Erythroblast (primary cell): ENCODE measurements at regions not wholly inside any gene's neighbourhood (a gene's known extent, or its start where the extent isn't known, plus 50 kb on each side); places are given as distances from the start of the nearest gene placed in this dataset.

ENCODE experiments used
- DNase-seq, 2 experiments: peaks; one replicate each; lab custom pipeline; 2025; lab: John Stamatoyannopoulos, UW
- GATA1 ChIP-seq: IDR thresholded peaks from 2 replicates; pipeline ENCODE4 v1.6.1; 2011; ENCODE audit warnings: low read depth, mild to moderate bottlenecking, control low read depth, low read length, moderate library complexity
- POLR2A ChIP-seq: IDR thresholded peaks from 2 replicates; pipeline ENCODE4 v1.6.1; 2011; ENCODE audit warnings: mild to moderate bottlenecking, low read length

DNA sequence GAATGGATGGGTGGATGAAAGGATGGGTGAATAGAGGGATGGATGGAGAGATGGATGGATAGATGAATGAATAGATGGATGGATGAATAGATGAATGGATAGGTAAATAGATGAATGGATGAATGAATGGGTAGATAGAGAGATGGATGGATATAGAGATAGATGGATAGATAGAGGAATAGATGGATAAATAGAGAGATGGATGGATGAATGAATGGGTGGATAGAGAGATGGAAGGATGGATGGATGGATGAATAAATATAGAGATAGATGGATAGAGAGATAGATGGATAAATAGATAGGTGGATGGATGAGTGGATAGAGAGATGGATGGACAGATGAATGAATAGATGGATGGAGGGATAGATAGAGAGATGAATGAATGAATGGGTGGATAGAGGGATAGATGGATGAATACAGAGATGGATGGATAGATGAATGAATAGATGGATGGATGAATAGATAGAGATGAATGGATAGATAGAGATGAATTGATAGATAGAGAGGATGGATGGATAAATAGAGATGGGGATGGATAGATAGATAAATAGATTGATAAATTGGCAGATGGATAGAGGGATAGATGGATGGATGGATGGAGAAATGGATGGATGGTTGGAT is 106.7 kb upstream of the SOX1 start:
- TF ChIP-seq GATA1 (no peak), POLR2A (no peak)
- DNase-seq: no peak

DNA sequence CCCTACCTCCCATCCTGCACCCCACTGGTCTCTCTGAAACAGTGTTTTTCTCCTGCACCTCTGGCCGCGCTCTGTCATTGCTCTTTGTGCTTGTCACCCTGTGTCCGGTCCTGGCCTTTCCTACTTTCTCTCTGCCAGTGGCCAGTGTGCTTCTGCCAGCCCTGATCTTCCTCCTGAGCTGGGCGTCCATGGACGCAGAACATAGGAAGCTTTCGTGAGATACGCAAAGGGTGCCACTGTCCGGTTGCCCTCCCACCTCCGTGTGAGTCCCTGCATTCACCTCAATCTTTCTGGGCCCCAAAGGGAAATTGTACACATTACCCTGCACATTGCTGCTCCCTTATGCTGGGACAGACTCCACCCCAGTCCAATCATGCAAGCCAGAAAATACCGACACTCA is 105.7 kb upstream of the SOX1 start:
- DNase-seq: no peak

DNA sequence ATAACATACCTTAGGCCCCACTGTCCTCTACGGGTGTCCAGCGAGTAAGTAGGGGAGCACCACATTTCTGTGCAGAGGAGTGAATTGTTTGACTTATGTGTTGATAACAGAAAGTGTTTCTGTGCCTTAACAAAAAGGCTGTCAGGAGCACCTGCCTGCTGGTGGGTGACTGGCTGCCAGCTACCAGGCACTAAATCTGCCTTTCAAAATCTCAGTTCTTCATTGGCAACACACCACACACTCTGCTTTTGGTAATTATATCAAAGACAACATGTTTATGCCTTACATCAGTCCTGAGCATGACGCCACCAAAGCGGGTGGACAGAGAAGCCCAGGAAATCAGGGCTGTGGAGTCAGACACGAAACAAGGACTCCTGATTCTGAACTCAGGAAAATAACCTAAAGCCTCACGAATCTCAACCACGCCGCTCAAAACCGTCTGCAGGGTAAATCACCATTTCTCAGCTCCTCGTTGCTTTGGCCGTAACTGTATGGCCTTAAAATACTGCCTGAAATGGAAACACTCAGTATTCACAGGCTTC is 105.2 kb upstream of the SOX1 start:
- no peak for DNase-seq
- TF ChIP-seq POLR2A (no peak), GATA1 (no peak)

More for the DNA sequence above, 105.7 kb upstream of the SOX1 start:
- TF ChIP-seq GATA1 (no peak), POLR2A (no peak)

DNA sequence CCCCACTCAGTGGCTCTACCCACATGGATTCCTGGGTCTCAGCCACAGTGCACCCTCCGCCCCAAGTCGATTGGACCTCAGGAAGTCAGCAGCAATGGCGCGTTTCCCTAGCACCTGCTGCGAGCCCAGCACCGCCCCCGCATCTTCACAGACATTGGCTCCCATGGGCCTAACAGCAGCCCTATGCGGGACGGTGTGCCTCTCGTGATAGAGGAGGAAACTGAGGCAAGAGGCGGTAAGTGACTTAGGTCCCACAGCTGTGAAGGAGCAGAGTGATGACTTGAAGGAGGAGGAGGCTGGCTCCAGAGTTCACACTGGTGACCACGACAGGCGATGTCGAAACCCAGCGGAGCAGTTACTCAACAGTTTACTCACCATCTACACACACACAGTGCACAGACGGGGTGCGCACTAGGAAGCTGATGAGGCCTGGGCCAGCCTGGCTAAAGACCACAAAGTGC is 104.5 kb upstream of the SOX1 start:
- TF ChIP-seq GATA1: no peak
- TF ChIP-seq POLR2A: no peak
- DNase-seq: no peak

DNA sequence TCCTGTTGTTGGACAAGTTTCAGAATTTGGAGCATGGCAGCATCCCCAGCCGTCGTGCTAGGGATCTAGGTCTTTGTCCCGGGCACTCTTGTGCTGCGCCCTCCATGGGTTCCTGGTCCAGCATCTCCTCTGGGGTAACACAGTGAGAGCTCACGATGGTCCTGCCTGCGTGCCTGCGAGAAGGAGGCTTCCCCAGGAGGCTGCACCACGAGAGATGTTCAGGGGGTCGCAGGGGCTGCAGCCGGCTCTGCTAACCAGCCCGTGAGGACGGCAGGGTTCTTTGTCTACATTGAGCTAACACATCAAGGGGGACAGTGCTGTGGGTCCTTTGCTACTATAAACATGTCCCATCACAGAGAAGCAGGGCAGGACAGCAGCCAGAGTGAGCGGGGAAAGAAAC is 103.9 kb upstream of the SOX1 start:
- TF ChIP-seq POLR2A (no peak), GATA1 (no peak)
- DNase-seq: no peak

DNA sequence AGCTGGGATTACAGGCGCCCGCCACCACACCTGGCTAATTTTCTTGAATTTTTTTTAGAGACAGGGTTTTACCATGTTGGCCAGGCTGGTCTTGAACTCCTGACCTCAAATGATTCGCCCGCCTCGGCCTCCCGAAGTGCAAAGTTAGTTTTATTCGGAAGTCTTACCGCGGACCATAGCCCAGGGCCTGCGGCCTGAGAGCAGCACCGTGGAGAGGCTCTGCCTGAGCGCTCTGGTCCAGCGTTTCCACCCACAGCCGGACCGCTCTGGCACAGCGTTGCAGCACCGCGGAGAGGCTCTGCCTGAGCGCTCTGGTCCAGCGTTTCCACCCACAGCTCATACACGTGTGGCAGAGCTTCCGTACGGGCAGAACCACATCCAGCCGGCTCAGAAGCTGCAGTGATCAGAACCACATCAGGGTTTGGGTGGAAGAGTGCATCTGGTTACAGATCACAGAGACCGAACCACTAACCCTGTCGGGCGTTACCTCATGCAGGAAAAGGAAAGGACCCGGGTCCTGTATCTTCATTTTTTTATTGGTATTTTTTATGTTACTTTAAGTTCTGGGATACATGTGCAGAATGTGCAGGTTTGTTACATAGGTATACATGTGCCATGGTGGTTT is 102.4 kb upstream of the SOX1 start:
- no peak for DNase-seq
- no peak for TF ChIP-seq POLR2A
- no peak for TF ChIP-seq GATA1

DNA sequence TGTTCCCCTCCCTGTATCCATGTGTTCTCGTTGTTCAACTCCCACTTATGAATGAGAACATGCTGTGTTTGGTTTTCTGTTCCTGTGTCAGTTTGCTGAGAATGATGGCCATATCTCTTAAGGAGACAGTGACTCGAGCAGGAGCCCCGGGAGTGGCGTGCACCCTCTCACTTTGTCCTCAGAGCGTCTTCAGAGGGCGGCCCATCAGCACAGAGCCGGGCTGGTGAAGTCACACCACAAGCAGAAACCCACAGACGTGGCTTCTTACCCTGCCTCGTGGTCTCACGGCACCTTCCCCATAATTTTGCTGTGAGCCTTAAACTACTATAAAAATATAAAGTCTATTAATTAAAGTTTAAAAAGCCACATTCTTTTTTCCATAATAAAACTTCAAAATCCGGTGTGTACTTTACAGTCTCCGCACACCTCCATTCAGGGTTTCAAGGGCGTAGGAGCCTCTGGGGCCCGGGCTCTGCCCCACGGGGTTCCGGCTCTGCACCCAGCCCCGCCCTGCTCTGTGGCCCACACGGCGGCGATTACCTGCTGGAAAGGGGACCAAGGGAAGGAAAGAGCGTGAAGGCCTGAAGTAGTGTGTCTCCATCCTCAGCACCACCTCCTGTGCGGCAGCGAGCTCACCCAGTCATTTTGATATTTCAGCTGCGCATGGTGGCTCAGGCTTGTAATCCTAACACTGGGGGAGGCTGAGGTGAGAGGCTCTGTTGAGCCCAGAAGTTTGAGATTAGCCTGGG is 101.3 kb upstream of the SOX1 start:
- no peak for TF ChIP-seq POLR2A
- TF ChIP-seq GATA1: no peak

DNA sequence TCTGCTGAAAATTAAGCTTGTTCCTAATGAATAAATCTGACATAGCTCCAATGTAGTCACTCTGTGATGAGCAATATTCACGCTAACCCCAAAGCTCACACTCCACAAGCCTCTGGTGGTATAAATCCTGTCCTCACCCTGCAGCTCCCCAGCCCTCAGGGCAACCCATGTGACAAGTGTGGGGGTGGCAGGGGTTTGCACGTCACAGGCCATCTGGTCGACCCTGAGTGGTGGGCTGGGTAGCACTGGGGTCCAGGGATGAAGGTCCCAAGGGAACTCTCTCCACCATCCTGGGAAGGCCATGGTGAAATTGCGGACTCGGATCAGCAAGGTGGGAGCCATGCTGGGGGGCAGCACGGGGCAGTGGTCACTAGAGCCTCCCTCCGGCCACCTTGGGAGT is 100.0 kb upstream of the SOX1 start:
- TF ChIP-seq POLR2A: no peak
- DNase-seq: no peak

More for the DNA sequence above, 101.3 kb upstream of the SOX1 start:
- DNase-seq: no peak

DNA sequence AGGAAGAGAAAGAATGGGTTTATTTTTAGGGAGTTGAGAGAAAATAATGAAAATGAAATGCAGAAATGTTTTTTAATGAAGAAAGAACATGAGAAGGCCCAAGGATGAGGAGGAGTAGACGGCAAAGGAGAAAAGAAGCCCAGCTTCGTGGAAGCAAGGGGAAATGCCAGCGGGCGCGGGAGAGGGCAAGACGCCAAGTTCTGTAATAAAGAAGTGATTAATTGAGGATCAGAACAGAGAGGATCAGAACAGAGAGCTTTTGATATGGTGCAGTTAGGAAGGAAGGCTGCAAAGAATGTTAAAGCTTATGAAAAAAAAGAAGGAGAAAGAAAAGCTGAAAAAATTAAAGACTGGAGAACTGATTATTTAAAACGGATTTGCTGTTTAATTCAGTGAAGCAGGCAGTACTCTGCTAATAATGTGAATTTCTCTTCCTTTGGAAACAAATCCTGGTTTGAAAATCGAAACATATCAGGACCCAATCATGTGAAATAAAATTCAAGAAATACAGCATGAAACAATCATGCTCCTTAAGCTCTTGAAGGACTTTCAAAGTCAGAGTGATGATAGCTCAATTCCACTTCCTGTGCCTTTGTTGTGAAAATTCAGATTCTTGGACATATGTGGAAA is 99.3 kb upstream of the SOX1 start:
- TF ChIP-seq GATA1 (no peak), POLR2A (no peak)
- DNase-seq: no peak

DNA sequence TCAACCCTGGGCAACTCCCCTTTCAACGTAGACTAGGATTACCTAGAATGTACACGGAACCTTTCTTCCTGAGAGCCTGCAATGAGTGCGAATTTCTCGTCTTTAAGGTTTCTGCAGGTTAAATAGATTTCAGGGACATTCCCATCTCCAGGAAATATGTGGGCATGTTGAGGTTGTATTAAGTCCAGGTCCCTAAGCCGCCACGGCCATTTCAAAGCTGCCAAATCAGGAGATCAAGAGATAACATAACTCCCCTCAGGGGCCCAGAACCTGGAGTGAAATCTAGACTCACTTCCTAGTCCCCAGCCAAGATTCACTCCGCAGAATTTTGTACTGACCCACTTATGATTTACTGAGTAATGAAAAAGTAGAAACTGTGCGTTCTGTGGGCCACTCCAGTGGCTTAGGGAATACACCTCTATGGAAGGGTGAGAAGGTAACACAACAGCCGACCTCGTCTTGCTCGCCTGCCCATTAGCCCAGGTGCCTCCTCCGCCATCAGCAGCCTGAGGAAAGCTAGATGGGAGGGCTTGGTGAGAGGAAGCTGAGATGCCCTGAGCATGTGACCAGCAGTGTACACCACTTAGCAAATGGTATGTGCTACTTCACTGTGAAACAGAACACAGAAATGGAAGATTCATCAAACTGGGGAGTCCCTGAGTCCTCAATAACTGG is 98.5 kb upstream of the SOX1 start:
- TF ChIP-seq POLR2A (no peak), GATA1 (no peak)
- no peak for DNase-seq

DNA sequence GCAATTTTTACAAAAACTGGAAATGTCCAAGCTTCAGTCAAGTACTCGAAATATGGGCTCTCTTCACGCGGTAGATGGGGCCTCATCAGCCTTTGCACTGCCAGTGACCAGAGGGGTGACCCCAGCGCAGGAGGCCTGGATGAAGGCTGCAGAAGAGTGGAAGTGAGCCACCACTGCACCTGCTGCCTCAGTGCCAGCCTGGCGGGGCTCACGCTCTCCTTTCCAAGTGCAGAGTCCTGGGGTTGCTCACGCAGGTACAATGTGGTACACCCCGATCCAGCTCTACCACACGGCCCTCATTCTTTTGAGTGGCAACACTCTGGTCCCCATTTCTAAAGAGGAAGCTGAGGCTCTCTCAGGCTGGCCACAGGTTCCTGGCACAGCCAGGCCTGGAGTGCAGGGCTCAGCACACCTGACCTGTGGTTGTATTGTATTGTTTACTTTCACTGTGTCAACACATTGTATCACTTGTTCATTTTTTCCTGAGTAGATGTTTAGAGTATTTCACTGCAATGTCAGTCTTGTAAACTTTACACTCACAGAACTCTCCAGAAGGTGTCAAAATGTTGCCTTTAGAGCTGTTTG is 97.3 kb upstream of the SOX1 start:
- no peak for TF ChIP-seq POLR2A
- no peak for TF ChIP-seq GATA1
- no peak for DNase-seq

DNA sequence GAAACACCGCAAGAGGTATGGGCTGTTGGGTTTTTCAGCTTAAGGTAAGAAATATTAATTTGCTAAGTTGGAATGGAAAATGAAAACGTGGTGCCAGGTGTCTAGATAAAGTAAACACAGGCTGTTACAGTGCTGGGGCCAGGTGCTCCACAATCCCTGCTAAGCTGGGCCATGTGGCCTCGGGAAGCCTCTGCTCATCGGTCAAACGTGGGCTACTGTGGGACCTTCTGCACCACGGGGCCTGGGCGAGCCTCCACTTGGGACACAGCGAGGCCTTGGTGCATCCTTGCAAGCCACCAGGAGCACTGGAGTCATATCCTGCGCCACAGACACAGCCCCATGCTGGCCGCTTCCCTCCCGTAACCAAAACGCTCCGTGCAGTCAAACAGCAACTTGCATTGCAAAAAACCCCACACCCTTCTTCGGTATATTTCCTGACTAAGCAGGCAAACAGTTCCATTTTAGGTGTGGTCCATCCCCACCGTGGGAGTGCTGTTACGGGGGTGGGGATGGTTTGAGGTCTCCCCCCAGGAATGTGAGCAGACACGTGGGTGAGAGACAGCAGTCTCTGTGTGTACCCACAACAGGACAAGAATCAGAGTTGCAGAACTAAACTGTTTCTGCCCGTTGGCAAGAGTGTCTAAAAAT is 96.3 kb upstream of the SOX1 start:
- DNase-seq: no peak
- TF ChIP-seq GATA1: no peak
- TF ChIP-seq POLR2A: no peak
